ENCODE measurements at regions not wholly inside any gene's neighbourhood (a gene's known extent, or its start where the extent isn't known, plus 50 kb on each side); places are given as distances from the start of the nearest gene placed in this dataset.

GRCh38 chr12:92255741-92256140 lies 110.1 kb upstream of the BTG1 start:
- TF ChIP-seq SALL2 (tag by site-specific recombination; IDR thresholded peaks at IDR 0.05; ENCODE audit: borderline replicate concordance) (no peak), ZNF37A (tag by site-specific recombination; IDR thresholded peaks at IDR 0.05) (no peak), ZBTB1 (tag by site-specific recombination; IDR thresholded peaks at IDR 0.05) (no peak), ZNF626 (tag by site-specific recombination; IDR thresholded peaks at IDR 0.05) (no peak), ZNF112 (tag by site-specific recombination; IDR thresholded peaks at IDR 0.05) (no peak), OSR2 (tag by site-specific recombination; IDR thresholded peaks at IDR 0.05) (no peak), ZNF433 (tag by site-specific recombination; IDR thresholded peaks at IDR 0.05; ENCODE audit: low read depth) (no peak), ZSCAN16 (tag by site-specific recombination; IDR thresholded peaks at IDR 0.05) (no peak), ZNF529 (tag by site-specific recombination; IDR thresholded peaks at IDR 0.05; ENCODE audit: insufficient replicate concordance) (no peak), ZNF169 (tag by site-specific recombination; IDR thresholded peaks at IDR 0.05) (no peak), ZNF530 (tag by site-specific recombination; IDR thresholded peaks at IDR 0.05; ENCODE audit: low read depth) (no peak), FEZF1 (tag by site-specific recombination; IDR thresholded peaks at IDR 0.05) (no peak), ZNF510 (tag by site-specific recombination; IDR thresholded peaks at IDR 0.05; ENCODE audit: insufficient replicate concordance) (no peak), ZNF138 (tag by site-specific recombination; IDR thresholded peaks at IDR 0.05; ENCODE audit: borderline replicate concordance) (no peak)
- TF ChIP-seq, protein P1, sequence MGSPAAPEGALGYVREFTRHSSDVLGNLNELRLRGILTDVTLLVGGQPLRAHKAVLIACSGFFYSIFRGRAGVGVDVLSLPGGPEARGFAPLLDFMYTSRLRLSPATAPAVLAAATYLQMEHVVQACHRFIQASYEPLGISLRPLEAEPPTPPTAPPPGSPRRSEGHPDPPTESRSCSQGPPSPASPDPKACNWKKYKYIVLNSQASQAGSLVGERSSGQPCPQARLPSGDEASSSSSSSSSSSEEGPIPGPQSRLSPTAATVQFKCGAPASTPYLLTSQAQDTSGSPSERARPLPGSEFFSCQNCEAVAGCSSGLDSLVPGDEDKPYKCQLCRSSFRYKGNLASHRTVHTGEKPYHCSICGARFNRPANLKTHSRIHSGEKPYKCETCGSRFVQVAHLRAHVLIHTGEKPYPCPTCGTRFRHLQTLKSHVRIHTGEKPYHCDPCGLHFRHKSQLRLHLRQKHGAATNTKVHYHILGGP (tag by site-specific recombination; IDR thresholded peaks at IDR 0.05) = no peak
- Histone ChIP-seq H3K27ac (ENCODE audit: extremely low read depth, low read depth, low read length) (no peak overlapping the region), H3K4me3 (ENCODE audit: low read depth, low read length) (no peak overlapping the region), H3K9me3 (ENCODE audit: control insufficient read depth, insufficient read depth, low read depth, low read length) (no peaks in the 10 kb centered on the region), H3K36me3 (ENCODE audit: control insufficient read depth in 2 of 2, insufficient read depth in 1 of 2, low read length in 2 of 2) (no peaks in the 10 kb centered on the region), H3K4me1 (ENCODE audit: control insufficient read depth, insufficient read depth, low read length) (no peaks in the 10 kb centered on the region)
- POLR2A ChIA-PET = no interaction called here
- CTCF ChIA-PET = no interaction called here

- Histone ChIP-seq H3K4me1 (ENCODE audit: control insufficient read depth, insufficient read depth, low read length) (no peaks in the 10 kb centered on the region), H3K4me3 (ENCODE audit: low read depth, low read length) (no peak overlapping the region), H3K36me3 (ENCODE audit: control insufficient read depth in 2 of 2, insufficient read depth in 1 of 2, low read length in 2 of 2) (no peaks in the 10 kb centered on the region), H3K27ac (ENCODE audit: extremely low read depth, low read depth, low read length) (no peak overlapping the region), H3K9me3 (ENCODE audit: control insufficient read depth, insufficient read depth, low read depth, low read length) (no peaks in the 10 kb centered on the region)
- CTCF ChIA-PET = no interaction called here
- POLR2A ChIA-PET = no interaction called here
- TF ChIP-seq PBX3 (CRISPR knock-in tag; IDR thresholded peaks at IDR 0.05) = no peak
- TF ChIP-seq ZNF433 (tag by site-specific recombination; IDR thresholded peaks at IDR 0.05; ENCODE audit: low read depth) = no peak
These were observed 107.7 kb upstream of the BTG1 start for GRCh38 chr12:92253301-92253700.

GRCh38 chr12:92248977-92249376 lies 103.3 kb upstream of the BTG1 start:
- no peak overlapping the region for H3K27ac ChIP-seq (ENCODE audit: extremely low read depth, low read depth, low read length)
- TF ChIP-seq KLF10 (tag by site-specific recombination; IDR thresholded peaks at IDR 0.05) (no peak), ZSCAN16 (tag by site-specific recombination; IDR thresholded peaks at IDR 0.05) (no peak), HIC1 (tag by site-specific recombination; IDR thresholded peaks at IDR 0.05) (no peak), ZNF214 (tag by site-specific recombination; IDR thresholded peaks at IDR 0.05; ENCODE audit: borderline replicate concordance) (no peak), KLF16 (tag by site-specific recombination; IDR thresholded peaks at IDR 0.05) (no peak), GLI2 (tag by site-specific recombination; IDR thresholded peaks at IDR 0.05; ENCODE audit: borderline replicate concordance, low read depth) (no peak), ELK4 (IDR thresholded peaks at IDR 0.05; ENCODE audit: borderline replicate concordance, low read depth, low read length) (no peak), ZNF398 (tag by site-specific recombination; IDR thresholded peaks at IDR 0.05) (no peak)
- TF ChIP-seq, protein P1 (tag by site-specific recombination; IDR thresholded peaks at IDR 0.05) = no peak
- H3K4me3 ChIP-seq (ENCODE audit: low read depth, low read length) = no peak overlapping the region
- no peaks in the 10 kb centered on the region for H3K36me3 ChIP-seq (ENCODE audit: control insufficient read depth in 2 of 2, insufficient read depth in 1 of 2, low read length in 2 of 2)
- no peaks in the 10 kb centered on the region for H3K9me3 ChIP-seq (ENCODE audit: control insufficient read depth, insufficient read depth, low read depth, low read length)
- ChIA-PET CTCF (interaction anchor here (0.6 to 0.7 kb wide), 2 partner anchors 882 to 1703 kb away, joined by 3 to 4 read pairs; no protein-coding TSS in a partner anchor), POLR2A (no interaction called here)
- H3K4me1 ChIP-seq (ENCODE audit: control insufficient read depth, insufficient read depth, low read length) = no peaks in the 10 kb centered on the region
